Mesothelial cell of epicardium (in vitro differentiated cells): ENCODE measurements at regions not wholly inside any gene's neighbourhood (a gene's known extent, or its start where the extent isn't known, plus 50 kb on each side); places are given as distances from the start of the nearest gene placed in this dataset.
A peak's percentile ranks its signal among the peaks of the same experiment; 100 is the strongest.

Experiments
- DNase-seq, 2 experiments: peaks; one replicate each; pipeline ENCODE4 v3.0.0; 2021; ENCODE audit warnings: low spot score in 2 of 2; ENCODE audit not compliant: unreplicated experiment in 2 of 2
- H3K27ac Mint-ChIP-seq: 2 replicates; pipeline ENCODE4 v1.8.0; 2021; ENCODE audit warnings: mixed read lengths
- H3K27me3 Mint-ChIP-seq: 2 replicates; pipeline ENCODE4 v1.8.0; 2021; ENCODE audit warnings: low read depth, mixed read lengths
- H3K36me3 Mint-ChIP-seq: 2 replicates; pipeline ENCODE4 v1.8.0; 2021; ENCODE audit warnings: mixed read lengths
- H3K4me1 Mint-ChIP-seq: 2 replicates; pipeline ENCODE4 v1.8.0; 2021; ENCODE audit warnings: mixed read lengths
- H3K4me3 Mint-ChIP-seq: 2 replicates; pipeline ENCODE4 v1.8.0; 2021; ENCODE audit warnings: mild to moderate bottlenecking, moderate library complexity, mixed read lengths
- H3K9me3 Mint-ChIP-seq: 2 replicates; pipeline ENCODE4 v1.8.0; 2021; ENCODE audit warnings: mixed read lengths
- TF ChIP-seq, protein P1 (sequence below): fragments of 200-600 bp; sonication (generic); IDR thresholded peaks from one replicate; pipeline ENCODE4 v1.5.0; 2021; ENCODE audit warnings: antibody characterized with exemption; ENCODE audit not compliant: unreplicated experiment

DNA sequence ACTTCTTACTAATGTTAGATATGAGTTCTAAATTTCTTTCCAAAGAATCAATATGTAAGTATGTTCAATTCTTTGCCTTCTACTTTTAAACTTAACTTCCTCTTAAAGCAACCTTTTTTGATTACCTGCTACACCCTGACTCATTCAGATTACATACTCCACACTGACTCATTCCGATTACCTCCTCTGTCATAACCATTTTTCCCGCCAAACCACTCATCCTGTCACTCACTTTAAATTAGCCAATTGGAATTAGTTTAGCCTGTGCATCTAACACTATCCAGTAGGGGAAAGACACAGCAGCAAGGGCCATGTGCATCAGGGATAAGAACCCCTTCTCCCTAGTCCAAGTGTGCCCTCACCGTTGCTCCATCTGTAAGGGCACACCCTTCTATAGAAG, 815.5 kb downstream of the BRINP3 start:
- no peaks in the 10 kb centered on the region for H3K36me3 Mint-ChIP-seq
- TF ChIP-seq, protein P1, sequence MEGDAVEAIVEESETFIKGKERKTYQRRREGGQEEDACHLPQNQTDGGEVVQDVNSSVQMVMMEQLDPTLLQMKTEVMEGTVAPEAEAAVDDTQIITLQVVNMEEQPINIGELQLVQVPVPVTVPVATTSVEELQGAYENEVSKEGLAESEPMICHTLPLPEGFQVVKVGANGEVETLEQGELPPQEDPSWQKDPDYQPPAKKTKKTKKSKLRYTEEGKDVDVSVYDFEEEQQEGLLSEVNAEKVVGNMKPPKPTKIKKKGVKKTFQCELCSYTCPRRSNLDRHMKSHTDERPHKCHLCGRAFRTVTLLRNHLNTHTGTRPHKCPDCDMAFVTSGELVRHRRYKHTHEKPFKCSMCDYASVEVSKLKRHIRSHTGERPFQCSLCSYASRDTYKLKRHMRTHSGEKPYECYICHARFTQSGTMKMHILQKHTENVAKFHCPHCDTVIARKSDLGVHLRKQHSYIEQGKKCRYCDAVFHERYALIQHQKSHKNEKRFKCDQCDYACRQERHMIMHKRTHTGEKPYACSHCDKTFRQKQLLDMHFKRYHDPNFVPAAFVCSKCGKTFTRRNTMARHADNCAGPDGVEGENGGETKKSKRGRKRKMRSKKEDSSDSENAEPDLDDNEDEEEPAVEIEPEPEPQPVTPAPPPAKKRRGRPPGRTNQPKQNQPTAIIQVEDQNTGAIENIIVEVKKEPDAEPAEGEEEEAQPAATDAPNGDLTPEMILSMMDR = no peak
- peaks cover under 1% of the 10 kb centered on the region for H3K4me1 Mint-ChIP-seq
- H3K9me3 Mint-ChIP-seq = peaks cover 4% of the 10 kb centered on the region
- H3K4me3 Mint-ChIP-seq = no peak overlapping the region
- H3K27me3 Mint-ChIP-seq = peaks cover 18% of the 10 kb centered on the region
- no peak overlapping the region for H3K27ac Mint-ChIP-seq
- DNase-seq = no peak

DNA sequence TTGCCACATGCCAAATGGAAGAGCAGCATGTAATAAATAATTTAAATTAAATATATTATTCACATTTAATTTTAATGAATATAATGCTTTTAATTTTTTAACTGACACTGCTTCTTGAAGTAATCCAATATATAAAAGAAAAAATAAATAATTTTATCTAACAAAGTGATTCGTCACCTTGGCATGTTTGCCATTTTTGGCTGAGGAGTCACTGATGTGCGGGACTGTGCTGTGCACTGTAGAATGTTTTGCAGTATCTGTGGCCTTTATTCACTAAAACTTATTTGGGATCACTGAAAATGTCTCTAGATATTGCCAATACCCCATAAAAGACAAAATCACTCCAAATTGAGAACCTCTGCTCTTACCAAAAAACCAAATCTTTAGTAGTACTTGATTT, 807.8 kb downstream of the BRINP3 start:
- DNase-seq = no peak
- peaks cover 23% of the 10 kb centered on the region for H3K27me3 Mint-ChIP-seq

DNA sequence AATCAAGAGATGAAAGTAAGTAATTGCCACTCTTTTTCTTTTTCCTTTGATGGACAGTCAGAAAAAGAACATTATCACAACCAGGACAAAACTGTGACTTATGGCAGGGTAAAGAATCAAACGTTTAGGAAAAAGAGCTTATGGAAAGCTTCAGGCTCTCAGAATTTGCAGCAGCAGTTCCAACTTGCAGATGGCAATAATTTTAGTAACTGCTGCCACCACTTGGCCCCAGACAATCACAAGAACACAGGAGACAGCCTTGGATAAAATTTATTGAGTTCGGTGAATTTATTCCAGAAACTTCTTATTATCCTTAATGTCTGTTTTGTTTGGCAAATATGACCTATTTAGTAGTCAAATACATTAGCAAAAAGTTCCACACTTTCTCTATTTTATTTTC, 804.4 kb downstream of the BRINP3 start:
- TF ChIP-seq, protein P1 = no peak
- Mint-ChIP-seq H3K27ac (no peak overlapping the region), H3K4me1 (peaks cover 3% of the 10 kb centered on the region), H3K4me3 (no peak overlapping the region), H3K27me3 (peaks cover 20% of the 10 kb centered on the region), H3K9me3 (peaks cover 7% of the 10 kb centered on the region), H3K36me3 (no peaks in the 10 kb centered on the region)
- DNase-seq = no peak

More for the DNA sequence above, 807.8 kb downstream of the BRINP3 start:
- no peak overlapping the region for H3K4me3 Mint-ChIP-seq
- no peaks in the 10 kb centered on the region for H3K36me3 Mint-ChIP-seq
- TF ChIP-seq, protein P1 = no peak
- peaks cover 3% of the 10 kb centered on the region for H3K4me1 Mint-ChIP-seq
- peaks cover 11% of the 10 kb centered on the region for H3K9me3 Mint-ChIP-seq
- H3K27ac Mint-ChIP-seq = no peak overlapping the region

DNA sequence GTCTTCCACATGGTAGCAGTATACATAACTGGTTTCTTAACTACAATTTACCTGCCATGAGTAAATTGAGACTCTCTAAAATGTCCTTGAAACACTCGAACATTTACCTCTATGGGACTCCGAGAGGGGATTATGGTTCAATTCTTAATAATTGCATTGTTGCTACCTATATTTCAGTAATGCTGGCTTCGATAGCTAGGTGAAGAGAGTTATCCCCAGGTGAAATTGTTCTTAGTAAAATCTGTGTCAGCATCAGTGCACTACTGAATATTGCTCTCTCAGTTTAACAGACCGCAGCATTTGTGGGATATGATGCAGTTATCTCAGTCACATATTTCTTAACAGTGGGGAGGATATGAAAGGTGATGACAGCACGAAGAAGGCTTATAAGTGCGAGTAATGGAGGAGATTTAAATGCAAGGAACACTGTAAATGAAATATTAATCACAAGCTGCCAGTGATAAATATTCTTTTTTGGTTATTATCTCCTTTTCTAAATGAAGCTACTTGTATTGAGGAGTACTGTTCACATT, 801.9 kb downstream of the BRINP3 start:
- no peak for DNase-seq
- peaks cover 3% of the 10 kb centered on the region for H3K4me1 Mint-ChIP-seq
- H3K27me3 Mint-ChIP-seq = peaks cover 31% of the 10 kb centered on the region
- TF ChIP-seq, protein P1 = no peak
- H3K4me3 Mint-ChIP-seq = no peak overlapping the region
- H3K9me3 Mint-ChIP-seq = peaks cover 5% of the 10 kb centered on the region
- no peaks in the 10 kb centered on the region for H3K36me3 Mint-ChIP-seq
- H3K27ac Mint-ChIP-seq = no peak overlapping the region

DNA sequence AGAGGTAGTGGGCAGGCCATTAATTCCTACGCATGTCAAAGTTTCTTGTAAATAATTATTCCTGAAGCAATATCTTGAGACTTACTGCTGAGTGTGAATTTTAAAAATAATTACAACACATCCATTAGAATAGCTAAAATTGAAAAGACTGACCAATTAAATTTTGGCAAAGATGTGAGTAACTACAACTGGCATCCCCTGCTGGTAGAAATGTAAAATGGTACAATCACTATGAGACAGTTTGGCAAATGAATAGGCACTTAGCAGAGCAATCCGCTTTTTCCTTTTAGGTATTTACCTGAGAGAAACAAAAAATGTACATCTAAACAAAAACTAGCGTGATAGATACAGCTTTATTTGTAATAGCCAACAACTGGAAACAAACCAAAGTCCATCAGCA, 798.9 kb downstream of the BRINP3 start:
- Mint-ChIP-seq H3K36me3 (no peaks in the 10 kb centered on the region), H3K27ac (no peak overlapping the region), H3K9me3 (peaks cover 5% of the 10 kb centered on the region), H3K4me3 (no peak overlapping the region), H3K27me3 (peaks cover 31% of the 10 kb centered on the region), H3K4me1 (peaks cover 12% of the 10 kb centered on the region)
- no peak for DNase-seq
- TF ChIP-seq, protein P1 = peak; percentile 39
